Neural cell (in vitro differentiated cells): ENCODE measurements at regions not wholly inside any gene's neighbourhood (a gene's known extent, or its start where the extent isn't known, plus 50 kb on each side); places are given as distances from the start of the nearest gene placed in this dataset.

ENCODE experiments used
- H2AFZ ChIP-seq: fragments of 200-600, 300-800 bp; sonication (generic), shearing (Covaris generic); 2 replicates; pipeline ENCODE4 v1.6.0; 2014; ENCODE audit warnings: low read depth, mild to moderate bottlenecking, antibody characterized with exemption, low read length, moderate library complexity
- H3F3A ChIP-seq: fragments of 200-600 bp; shearing (Covaris generic); 2 replicates; pipeline ENCODE4 v1.6.1; 2016; ENCODE audit warnings: mild to moderate bottlenecking, moderate library complexity, mixed read lengths, antibody characterized with exemption, low read length; ENCODE audit not compliant: insufficient read depth, poor library complexity, severe bottlenecking
- H3K27ac ChIP-seq: fragments of 200-600, 300-800 bp; sonication (generic), shearing (Covaris generic); 2 replicates; pipeline ENCODE4 v1.5.1; 2014; ENCODE audit warnings: mild to moderate bottlenecking, low read length, moderate library complexity
- H3K27me3 ChIP-seq: fragments of 300-800, 200-600 bp; sonication (generic), shearing (Covaris generic); 2 replicates; pipeline ENCODE4 v1.6.0; 2014; ENCODE audit warnings: mild to moderate bottlenecking, low read depth, low read length, moderate library complexity; ENCODE audit not compliant: insufficient read depth
- H3K36me3 ChIP-seq: fragments of 300-800, 200-600 bp; sonication (generic), shearing (Covaris generic); 2 replicates; pipeline ENCODE4 v1.5.1; 2014; ENCODE audit warnings: mild to moderate bottlenecking, antibody characterized with exemption, low read length, moderate library complexity; ENCODE audit not compliant: insufficient read depth
- H3K4me2 ChIP-seq: fragments of 300-800, 200-600 bp; sonication (generic), shearing (Covaris generic); 2 replicates; pipeline ENCODE4 v1.6.0; 2014; ENCODE audit warnings: mild to moderate bottlenecking, low read length
- H3K4me3 ChIP-seq: fragments of 300-800, 200-600 bp; sonication (generic), shearing (Covaris generic); 2 replicates; pipeline ENCODE4 v1.5.1; 2014; ENCODE audit warnings: mild to moderate bottlenecking, low read length, moderate library complexity
- H3K79me2 ChIP-seq: fragments of 200-600 bp; shearing (Covaris generic); replicated peaks from 2 replicates; pipeline ENCODE4 v1.6.0; 2014; ENCODE audit warnings: mild to moderate bottlenecking, low read length, moderate library complexity; ENCODE audit not compliant: insufficient read depth
- H3K9ac ChIP-seq: fragments of 300-800, 200-600 bp; sonication (generic), shearing (Covaris generic); 2 replicates; pipeline ENCODE4 v1.6.1; 2016; ENCODE audit warnings: mild to moderate bottlenecking, low read length, mixed read lengths
- H3K9me2 ChIP-seq: fragments of 200-600 bp; shearing (Covaris generic); 2 replicates; pipeline ENCODE4 v1.6.1; 2016; ENCODE audit warnings: mild to moderate bottlenecking, low read length, mixed read lengths; ENCODE audit not compliant: insufficient read depth
- H3K9me3 ChIP-seq: fragments of 200-600, 300-800 bp; sonication (generic), shearing (Covaris generic); 2 replicates; pipeline ENCODE4 v1.6.1; 2016; ENCODE audit warnings: mild to moderate bottlenecking, mixed run types, low read length, moderate library complexity, mixed read lengths
- H4K20me1 ChIP-seq: fragments of 200-600 bp; shearing (Covaris generic); 2 replicates; pipeline ENCODE4 v1.6.1; 2016; ENCODE audit warnings: mild to moderate bottlenecking, mixed run types; ENCODE audit not compliant: insufficient read depth
- CTCF ChIP-seq: fragments of 450-650 bp; IDR thresholded peaks from 2 replicates; pipeline ENCODE4 v1.5.1; 2014; ENCODE audit warnings: antibody characterized with exemption, mild to moderate bottlenecking, moderate library complexity; ENCODE audit not compliant: poor library complexity, severe bottlenecking
- EP300 ChIP-seq: fragments of 450-650 bp; conservative IDR thresholded peaks from 2 replicates; pipeline ENCODE4 v1.6.1; 2014; ENCODE audit warnings: antibody characterized with exemption, mild to moderate bottlenecking, moderate library complexity; ENCODE audit not compliant: poor library complexity, severe bottlenecking
- EZH2 ChIP-seq: fragments of 200-600, 300-800 bp; shearing (Covaris generic), sonication (generic); IDR thresholded peaks from 2 replicates; pipeline ENCODE4 v1.6.1; 2014; ENCODE audit warnings: antibody characterized with exemption, low read length, borderline replicate concordance, mild to moderate bottlenecking; ENCODE audit not compliant: insufficient read depth, poor library complexity, severe bottlenecking
- MXI1 ChIP-seq: fragments of 450-650 bp; conservative IDR thresholded peaks from 2 replicates; pipeline ENCODE4 v1.6.1; 2014; ENCODE audit warnings: antibody characterized with exemption, mild to moderate bottlenecking; ENCODE audit not compliant: poor library complexity, severe bottlenecking
- POLR2AphosphoS5 ChIP-seq: IDR thresholded peaks from 2 replicates; pipeline ENCODE4 v1.6.1; 2012
- RAD21 ChIP-seq: fragments of 450-650 bp; conservative IDR thresholded peaks from 2 replicates; pipeline ENCODE4 v1.6.1; 2014; ENCODE audit warnings: antibody characterized with exemption, mild to moderate bottlenecking, moderate library complexity
- REST ChIP-seq: IDR thresholded peaks from 2 replicates; pipeline ENCODE4 v1.6.1; 2012; ENCODE audit warnings: borderline replicate concordance
- SMC3 ChIP-seq: fragments of 450-650 bp; conservative IDR thresholded peaks from 2 replicates; pipeline ENCODE4 v1.6.1; 2014; ENCODE audit warnings: antibody characterized with exemption, mild to moderate bottlenecking, moderate library complexity; ENCODE audit not compliant: poor library complexity
- TAF1 ChIP-seq: IDR thresholded peaks from 2 replicates; pipeline ENCODE4 v1.6.1; 2012; ENCODE audit warnings: low read depth

GRCh38 chr2:193461431-193461934 lies 1266.8 kb upstream of the TMEFF2 start (continued):
- TF ChIP-seq RAD21 (no peak), POLR2AphosphoS5 (no peak), TAF1 (no peak), MXI1 (no peak)

GRCh38 chr2:193446967-193447366 lies 1252.2 kb upstream of the TMEFF2 start:
- no peaks in the 10 kb centered on the region for H3F3A ChIP-seq
- H3K9ac ChIP-seq, result no peak overlapping the region
- no peaks in the 10 kb centered on the region for H3K9me2 ChIP-seq
- no peaks in the 10 kb centered on the region for H3K27me3 ChIP-seq
- H3K36me3 ChIP-seq, result no peaks in the 10 kb centered on the region
- no peaks in the 10 kb centered on the region for H4K20me1 ChIP-seq
- no peak overlapping the region for H2AFZ ChIP-seq
- no peaks in the 10 kb centered on the region for H3K79me2 ChIP-seq
- H3K27ac ChIP-seq, result no peak overlapping the region
- TF ChIP-seq POLR2AphosphoS5 (no peak), SMC3 (no peak), MXI1 (no peak), EZH2 (no peak), EP300 (no peak), RAD21 (no peak), REST (no peak), CTCF (no peak), TAF1 (no peak)
- no peak overlapping the region for H3K4me3 ChIP-seq
- no peak overlapping the region for H3K4me2 ChIP-seq
- no peaks in the 10 kb centered on the region for H3K9me3 ChIP-seq

GRCh38 chr2:193442293-193442692 lies 1247.6 kb upstream of the TMEFF2 start:
- no peak overlapping the region for H3K9ac ChIP-seq
- H3K4me2 ChIP-seq, result no peak overlapping the region
- no peaks in the 10 kb centered on the region for H4K20me1 ChIP-seq
- H3K36me3 ChIP-seq, result no peaks in the 10 kb centered on the region
- H3K4me3 ChIP-seq, result no peak overlapping the region
- H3F3A ChIP-seq, result no peaks in the 10 kb centered on the region
- H3K27ac ChIP-seq, result no peak overlapping the region
- H3K9me2 ChIP-seq, result no peaks in the 10 kb centered on the region
- H3K27me3 ChIP-seq, result no peaks in the 10 kb centered on the region
- no peaks in the 10 kb centered on the region for H3K79me2 ChIP-seq
- no peak overlapping the region for H2AFZ ChIP-seq
- TF ChIP-seq REST, result no peak
- no peak for TF ChIP-seq EZH2
- no peak for TF ChIP-seq MXI1
- no peaks in the 10 kb centered on the region for H3K9me3 ChIP-seq
